ENCODE measurements at regions not wholly inside any gene's neighbourhood (a gene's known extent, or its start where the extent isn't known, plus 50 kb on each side); places are given as distances from the start of the nearest gene placed in this dataset.

DNA sequence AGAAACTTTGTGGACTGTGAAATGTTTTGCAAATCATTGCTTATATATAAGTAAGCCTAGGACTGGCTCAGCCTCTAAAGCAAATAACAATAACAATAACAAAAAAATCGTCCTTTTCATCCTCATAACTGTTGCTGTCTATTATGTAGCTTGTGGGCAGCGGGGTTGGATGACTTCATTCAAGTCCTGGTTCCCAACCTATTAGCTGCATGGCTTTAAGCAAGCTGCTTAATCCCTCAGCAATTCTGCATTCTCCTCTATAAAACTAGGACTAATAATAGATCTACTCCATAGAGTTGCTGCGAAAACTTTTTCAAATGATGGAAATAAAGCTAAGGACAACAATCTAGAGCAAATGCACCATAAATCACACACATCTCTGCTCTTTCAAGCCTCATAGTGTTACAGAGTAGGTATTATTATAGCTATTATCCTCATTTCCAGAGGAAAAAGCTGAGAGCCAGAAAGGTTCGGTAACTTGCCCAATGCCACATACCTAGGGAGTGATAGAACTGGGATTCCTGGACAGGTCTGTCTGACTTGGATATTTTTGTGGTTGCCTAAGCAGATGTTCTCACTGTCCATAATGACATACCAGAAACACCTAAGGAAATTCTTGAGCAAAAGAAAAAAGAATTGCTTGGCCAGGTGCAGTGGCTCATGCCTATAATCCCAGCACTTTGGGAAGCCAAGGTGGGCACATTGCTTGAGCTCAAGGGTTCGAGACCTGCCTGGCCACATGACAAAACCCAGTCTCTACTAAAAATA is 98.8 kb upstream of the ADRA1B start:
- H3K27me3 Mint-ChIP-seq, result peaks cover 2% of the 10 kb centered on the region
- no peak overlapping the region for H3K4me3 Mint-ChIP-seq
- no peaks in the 10 kb centered on the region for H3K36me3 Mint-ChIP-seq (ENCODE audit: low read depth)
- DNase-seq (no peak), ATAC-seq (no peak)
- no peak overlapping the region for H3K27ac Mint-ChIP-seq
- peaks cover 6% of the 10 kb centered on the region for H3K4me1 Mint-ChIP-seq
- CTCF ChIA-PET, result interaction anchor here (0.6 to 0.7 kb wide), 2 partner anchors 301 to 801 kb away, joined by 3 to 4 read pairs; no protein-coding TSS in a partner anchor
- intact Hi-C loops (cut with DNase I, micrococcal nuclease), result no loop called here
- POLR2A ChIA-PET, result interaction anchor here (0.5 kb wide), 1 partner anchor 64 kb away, joined by 3 read pairs; no protein-coding TSS in a partner anchor
- peaks cover under 1% of the 10 kb centered on the region for H3K9me3 Mint-ChIP-seq (ENCODE audit: low read depth)

DNA sequence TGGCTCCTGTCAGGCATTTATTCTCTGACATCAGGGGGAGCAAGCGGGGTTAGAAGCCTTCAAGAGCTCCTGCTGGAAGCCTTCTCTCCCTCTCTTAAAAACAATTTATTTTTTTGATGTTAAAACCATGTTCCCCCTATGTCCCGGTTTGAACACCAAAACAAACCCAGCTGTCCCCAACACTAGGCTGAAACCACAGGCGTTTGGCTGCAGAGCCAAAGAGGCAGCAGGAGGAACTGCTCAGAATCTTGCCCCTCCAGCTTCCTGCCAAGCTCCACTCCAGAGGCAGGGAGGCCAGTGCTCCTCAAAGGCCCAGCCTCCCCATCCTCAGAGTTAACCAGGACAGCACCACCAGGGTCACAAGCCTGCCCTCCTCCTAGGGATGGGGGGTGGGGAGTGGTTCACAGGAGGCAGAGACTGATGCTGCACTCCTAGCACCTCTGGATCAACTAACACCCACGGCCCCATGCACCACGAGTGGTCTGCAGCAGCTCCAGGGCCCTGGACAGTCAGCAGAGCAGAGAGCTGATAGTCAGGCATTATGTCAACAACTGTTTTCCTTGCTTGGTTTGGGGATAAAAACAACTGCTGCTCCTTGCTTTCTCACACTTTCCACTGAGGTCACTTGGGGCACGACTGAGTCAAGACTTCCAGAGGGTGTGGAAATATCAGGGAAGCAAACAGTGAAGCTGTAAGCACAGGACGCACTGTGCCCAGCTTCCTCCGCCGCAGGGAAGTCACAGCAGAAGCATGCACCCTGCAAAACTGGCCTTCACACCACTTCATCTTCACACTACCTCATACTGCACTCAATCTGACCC is 96.5 kb upstream of the ADRA1B start:
- ChIA-PET CTCF (no interaction called here), POLR2A (no interaction called here)
- DNase-seq (no peak), ATAC-seq (no peak)
- Mint-ChIP-seq H3K9me3 (ENCODE audit: low read depth) (no peaks in the 10 kb centered on the region), H3K36me3 (ENCODE audit: low read depth) (no peaks in the 10 kb centered on the region), H3K27me3 (peaks cover 2% of the 10 kb centered on the region), H3K4me3 (no peak overlapping the region), H3K27ac (no peak overlapping the region), H3K4me1 (no peaks in the 10 kb centered on the region)
- intact Hi-C loops (cut with DNase I, micrococcal nuclease), result no loop called here

DNA sequence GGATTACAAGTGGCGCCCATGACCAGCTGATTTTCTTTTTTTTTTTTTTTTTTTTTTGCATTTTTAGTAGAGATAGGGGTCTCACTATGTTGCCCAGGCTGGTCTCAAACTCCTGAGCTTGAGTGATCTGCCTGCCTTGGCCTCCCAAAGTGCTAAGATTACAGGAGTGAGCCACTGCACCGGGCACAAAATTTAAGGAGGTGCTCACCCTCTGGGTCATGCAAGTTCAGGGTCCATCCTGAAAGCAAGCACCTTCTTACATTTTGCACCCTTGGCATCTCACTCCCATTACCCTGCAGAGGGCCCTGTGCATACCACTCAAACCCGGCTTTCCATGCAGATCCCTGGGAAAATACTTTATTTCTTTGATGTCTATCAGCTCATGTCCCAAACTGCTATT is 95.6 kb upstream of the ADRA1B start:
- no peak for DNase-seq
- Mint-ChIP-seq H3K36me3 (ENCODE audit: low read depth) (no peaks in the 10 kb centered on the region), H3K27ac (no peak overlapping the region), H3K9me3 (ENCODE audit: low read depth) (no peaks in the 10 kb centered on the region), H3K27me3 (peaks cover 4% of the 10 kb centered on the region), H3K4me3 (no peak overlapping the region), H3K4me1 (no peaks in the 10 kb centered on the region)
- ChIA-PET CTCF (no interaction called here), POLR2A (no interaction called here)
- no peak for ATAC-seq
- intact Hi-C loops (cut with DNase I, micrococcal nuclease), result no loop called here

DNA sequence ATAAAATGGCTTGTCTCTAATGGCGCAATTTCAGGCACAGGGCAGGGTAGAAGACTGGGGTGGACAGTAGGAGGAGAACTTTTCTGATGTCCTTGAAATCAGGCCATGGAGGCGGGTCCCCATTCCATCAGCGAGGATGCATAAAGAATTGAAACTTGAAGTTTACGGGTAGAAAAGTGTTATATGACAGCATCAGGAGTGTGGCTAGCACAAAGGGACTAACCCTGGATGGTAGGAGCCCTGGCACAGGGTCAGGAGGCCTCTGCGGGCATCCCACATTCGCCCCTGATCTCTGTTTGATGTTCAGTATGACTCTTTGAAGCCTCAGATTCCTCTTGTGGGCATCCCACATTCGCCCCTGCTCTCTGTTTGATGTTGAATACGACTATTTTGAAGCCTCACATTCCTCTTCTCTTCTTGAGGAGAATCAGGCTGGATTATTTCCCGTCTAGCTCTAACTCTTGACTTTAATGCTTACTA is 94.8 kb upstream of the ADRA1B start:
- Mint-ChIP-seq H3K27ac (no peak overlapping the region), H3K4me3 (no peak overlapping the region), H3K36me3 (ENCODE audit: low read depth) (no peaks in the 10 kb centered on the region), H3K4me1 (no peaks in the 10 kb centered on the region), H3K27me3 (peaks cover 4% of the 10 kb centered on the region), H3K9me3 (ENCODE audit: low read depth) (no peaks in the 10 kb centered on the region)
- ChIA-PET POLR2A (no interaction called here), CTCF (interaction anchor here (1.3 kb wide), 1 partner anchor 93 kb away, joined by 4 read pairs; no protein-coding TSS in a partner anchor)
- DNase-seq (no peak), ATAC-seq (no peak)
- intact Hi-C loops (cut with DNase I, micrococcal nuclease), result no loop called here

DNA sequence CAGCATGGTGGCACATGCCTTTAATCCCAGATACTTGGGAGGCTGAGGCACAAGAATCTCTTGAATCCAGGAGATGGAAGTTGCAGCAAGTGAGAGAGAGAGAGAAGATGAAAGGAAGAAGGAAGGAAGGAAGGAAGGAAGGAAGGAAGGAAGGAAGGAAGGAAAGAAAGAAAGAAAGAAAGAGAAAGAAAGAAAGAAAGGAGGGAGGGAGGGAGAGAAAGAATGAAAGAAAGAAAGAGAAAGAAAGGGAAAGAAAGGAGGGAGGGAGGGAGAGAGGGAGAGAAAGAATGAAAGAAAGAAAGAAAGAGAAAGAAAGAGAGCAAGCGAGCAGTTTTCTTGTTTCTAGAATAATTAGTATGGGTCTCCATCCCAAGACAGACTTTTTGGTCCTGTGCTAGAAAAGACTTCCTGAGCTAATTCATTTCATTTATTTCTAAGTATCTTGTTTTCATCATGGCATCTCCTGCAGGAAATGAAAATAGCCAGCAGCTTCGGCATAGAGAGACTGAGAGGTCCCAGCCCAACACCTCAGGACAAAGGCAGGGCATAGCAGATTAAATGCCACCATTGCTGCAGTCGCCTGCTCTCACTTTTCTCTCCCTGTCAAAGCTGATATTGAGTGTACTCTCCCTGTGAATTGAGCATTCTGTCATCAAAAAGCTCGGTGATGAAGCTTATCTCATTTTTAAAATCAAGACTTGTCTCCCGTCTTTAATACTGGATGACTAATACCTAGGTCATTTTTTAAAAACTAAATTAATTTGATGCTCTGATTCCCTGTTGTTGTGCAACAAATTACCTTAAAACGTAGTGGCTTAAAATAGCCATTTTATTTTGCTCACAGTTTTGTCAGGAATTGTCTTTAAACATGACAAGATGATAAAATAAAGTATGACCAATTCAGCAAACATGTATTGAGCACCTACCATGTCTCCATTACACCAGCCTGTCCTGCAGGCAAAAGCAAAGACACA is 91.8 kb upstream of the ADRA1B start:
- Mint-ChIP-seq H3K36me3 (ENCODE audit: low read depth) (no peaks in the 10 kb centered on the region), H3K4me1 (no peaks in the 10 kb centered on the region), H3K27ac (no peak overlapping the region), H3K27me3 (peaks cover 5% of the 10 kb centered on the region), H3K4me3 (no peak overlapping the region), H3K9me3 (ENCODE audit: low read depth) (no peaks in the 10 kb centered on the region)
- ATAC-seq (no peak), DNase-seq (no peak)
- POLR2A ChIA-PET, result no interaction called here
- intact Hi-C loops (cut with DNase I, micrococcal nuclease), result no loop called here
- CTCF ChIA-PET, result no interaction called here

DNA sequence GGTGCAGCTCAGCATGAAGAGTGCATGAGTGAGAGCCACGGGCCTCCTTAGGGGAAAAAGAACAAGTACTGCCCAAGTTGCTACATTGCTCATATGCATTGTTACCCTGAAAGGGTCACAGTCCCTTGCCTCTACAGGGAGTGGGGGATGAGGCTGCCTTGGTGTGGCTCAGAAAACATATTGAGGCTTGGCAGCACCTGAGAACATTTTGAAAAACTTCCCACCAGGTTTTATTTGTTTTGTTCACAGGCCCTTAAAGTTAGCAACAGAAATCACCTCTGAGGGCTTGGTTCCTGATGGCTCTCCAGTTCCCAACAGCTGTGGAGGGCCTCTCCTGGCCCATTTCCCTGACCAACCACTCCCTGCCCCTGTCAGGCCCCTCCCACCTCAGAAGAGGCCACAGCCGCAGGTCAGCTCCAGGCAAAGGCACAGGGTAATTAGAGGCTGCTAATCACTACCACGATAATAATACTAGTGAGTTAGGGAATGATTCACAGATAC is 90.7 kb upstream of the ADRA1B start:
- Mint-ChIP-seq H3K27ac (no peak overlapping the region), H3K27me3 (peaks cover 7% of the 10 kb centered on the region), H3K36me3 (ENCODE audit: low read depth) (no peaks in the 10 kb centered on the region), H3K9me3 (ENCODE audit: low read depth) (no peaks in the 10 kb centered on the region), H3K4me3 (no peak overlapping the region), H3K4me1 (no peaks in the 10 kb centered on the region)
- intact Hi-C loops (cut with DNase I, micrococcal nuclease), result no loop called here
- CTCF ChIA-PET, result no interaction called here
- POLR2A ChIA-PET, result no interaction called here
- no peak for ATAC-seq
- no peak for DNase-seq

- Mint-ChIP-seq H3K36me3 (ENCODE audit: low read depth) (no peaks in the 10 kb centered on the region), H3K4me1 (no peaks in the 10 kb centered on the region), H3K27ac (no peak overlapping the region), H3K9me3 (ENCODE audit: low read depth) (no peaks in the 10 kb centered on the region), H3K27me3 (peaks cover 7% of the 10 kb centered on the region), H3K4me3 (no peak overlapping the region)
- CTCF ChIA-PET, result no interaction called here
- DNase-seq (no peak), ATAC-seq (no peak)
- intact Hi-C loops (cut with DNase I, micrococcal nuclease), result no loop called here
- POLR2A ChIA-PET, result no interaction called here
These were observed 89.7 kb upstream of the ADRA1B start for GRCh38 chr5:159826351-159827214.

DNA sequence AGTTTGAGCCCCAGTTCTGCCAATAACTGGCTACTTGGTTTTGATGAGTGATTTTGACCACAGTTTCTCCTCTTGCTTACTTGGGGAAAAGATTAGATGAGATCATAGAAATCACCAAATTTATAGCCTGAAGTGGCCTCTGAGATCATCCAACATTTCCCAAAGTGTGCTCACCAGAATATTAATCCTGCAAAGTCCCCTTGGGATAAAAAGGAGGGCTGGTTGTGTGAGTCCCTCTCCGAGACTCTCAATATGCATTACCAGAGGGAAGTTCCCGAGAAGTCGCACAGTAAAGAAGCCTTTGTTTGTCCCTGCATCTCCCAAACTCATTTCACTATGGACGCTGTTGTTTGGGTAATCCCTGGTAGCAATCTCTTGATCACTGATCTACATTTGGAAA is 88.4 kb upstream of the ADRA1B start:
- H3K4me3 Mint-ChIP-seq, result no peak overlapping the region
- no peak for DNase-seq
- ChIA-PET POLR2A (no interaction called here), CTCF (no interaction called here)
- H3K9me3 Mint-ChIP-seq (ENCODE audit: low read depth), result no peaks in the 10 kb centered on the region
- intact Hi-C loops (cut with DNase I, micrococcal nuclease), result no loop called here
- no peak overlapping the region for H3K27ac Mint-ChIP-seq
- H3K27me3 Mint-ChIP-seq, result peaks cover 11% of the 10 kb centered on the region
- no peaks in the 10 kb centered on the region for H3K4me1 Mint-ChIP-seq
- no peaks in the 10 kb centered on the region for H3K36me3 Mint-ChIP-seq (ENCODE audit: low read depth)
- no peak for ATAC-seq

DNA sequence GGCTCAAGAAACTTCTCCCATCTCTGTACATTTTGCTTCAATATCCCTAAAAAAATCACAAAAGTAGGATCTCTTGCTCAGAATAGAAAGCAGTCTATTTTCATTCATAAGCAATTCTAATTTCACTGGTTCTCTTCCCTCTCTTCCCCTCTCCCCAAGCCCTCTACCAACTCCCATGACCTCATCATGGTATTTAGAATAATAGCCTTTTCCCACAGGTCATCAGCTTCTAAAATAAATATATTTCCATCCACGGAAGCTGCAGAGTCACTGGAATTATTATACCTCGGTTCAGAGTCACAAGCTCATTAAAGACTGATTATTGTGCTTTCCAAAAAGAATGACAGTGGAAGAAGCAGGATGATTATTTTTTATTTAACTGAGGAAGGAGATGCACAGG is 84.2 kb upstream of the ADRA1B start:
- peaks cover 4% of the 10 kb centered on the region for H3K9me3 Mint-ChIP-seq (ENCODE audit: low read depth)
- CTCF ChIA-PET, result no interaction called here
- ATAC-seq (no peak), DNase-seq (no peak)
- H3K36me3 Mint-ChIP-seq (ENCODE audit: low read depth), result no peaks in the 10 kb centered on the region
- no peak overlapping the region for H3K4me3 Mint-ChIP-seq
- H3K27ac Mint-ChIP-seq, result no peak overlapping the region
- H3K4me1 Mint-ChIP-seq, result no peaks in the 10 kb centered on the region
- POLR2A ChIA-PET, result no interaction called here
- intact Hi-C loops (cut with DNase I, micrococcal nuclease), result no loop called here
- peaks cover 10% of the 10 kb centered on the region for H3K27me3 Mint-ChIP-seq

- no peaks in the 10 kb centered on the region for H3K4me1 Mint-ChIP-seq
- CTCF ChIA-PET, result no interaction called here
These were observed 83.2 kb upstream of the ADRA1B start for GRCh38 chr5:159833088-159833487.

GRCh38 chr5:159833846-159834245 is 82.4 kb upstream of the ADRA1B start:
- no peak overlapping the region for H3K27ac Mint-ChIP-seq
- H3K27me3 Mint-ChIP-seq, result peaks cover 10% of the 10 kb centered on the region
- no peak overlapping the region for H3K4me3 Mint-ChIP-seq
- DNase-seq, result no peak
- intact Hi-C loops (cut with DNase I, micrococcal nuclease), result no loop called here
- peaks cover 4% of the 10 kb centered on the region for H3K9me3 Mint-ChIP-seq (ENCODE audit: low read depth)
- no peaks in the 10 kb centered on the region for H3K4me1 Mint-ChIP-seq
- ChIA-PET CTCF (no interaction called here), POLR2A (no interaction called here)
- ATAC-seq, result no peak
- no peaks in the 10 kb centered on the region for H3K36me3 Mint-ChIP-seq (ENCODE audit: low read depth)

More at GRCh38 chr5:159833088-159833487, 83.2 kb upstream of the ADRA1B start:
- H3K9me3 Mint-ChIP-seq (ENCODE audit: low read depth), result peaks cover 4% of the 10 kb centered on the region
- H3K36me3 Mint-ChIP-seq (ENCODE audit: low read depth), result no peaks in the 10 kb centered on the region
- no peak overlapping the region for H3K4me3 Mint-ChIP-seq
- DNase-seq, result no peak
- POLR2A ChIA-PET, result no interaction called here
- ATAC-seq, result no peak
- intact Hi-C loops (cut with DNase I, micrococcal nuclease), result no loop called here
- peaks cover 10% of the 10 kb centered on the region for H3K27me3 Mint-ChIP-seq
- no peak overlapping the region for H3K27ac Mint-ChIP-seq

Measured in activated CD4-positive, alpha-beta T cell treated with anti-CD3 and anti-CD28 coated beads for 36 hours (primary cell).